GDM1 (cell line): ENCODE measurements at regions not wholly inside any gene's neighbourhood (a gene's known extent, or its start where the extent isn't known, plus 50 kb on each side); places are given as distances from the start of the nearest gene placed in this dataset.
"Not testable (repeated sequence)": the region's sequence is repeated elsewhere in the genome, so short reads cannot be mapped to it uniquely, and the experiment has no call there.

Experiments used
- DNase-seq: peaks from one replicate; lab custom pipeline; 2025; lab: John Stamatoyannopoulos, UW

GRCh38 chr12:14032191-14032590, 50.8 kb upstream of the GRIN2B start:
- DNase-seq = not testable (repeated sequence)

- no peak for DNase-seq
These were observed 62.4 kb upstream of the GRIN2B start for GRCh38 chr12:14043776-14044175.

DNA sequence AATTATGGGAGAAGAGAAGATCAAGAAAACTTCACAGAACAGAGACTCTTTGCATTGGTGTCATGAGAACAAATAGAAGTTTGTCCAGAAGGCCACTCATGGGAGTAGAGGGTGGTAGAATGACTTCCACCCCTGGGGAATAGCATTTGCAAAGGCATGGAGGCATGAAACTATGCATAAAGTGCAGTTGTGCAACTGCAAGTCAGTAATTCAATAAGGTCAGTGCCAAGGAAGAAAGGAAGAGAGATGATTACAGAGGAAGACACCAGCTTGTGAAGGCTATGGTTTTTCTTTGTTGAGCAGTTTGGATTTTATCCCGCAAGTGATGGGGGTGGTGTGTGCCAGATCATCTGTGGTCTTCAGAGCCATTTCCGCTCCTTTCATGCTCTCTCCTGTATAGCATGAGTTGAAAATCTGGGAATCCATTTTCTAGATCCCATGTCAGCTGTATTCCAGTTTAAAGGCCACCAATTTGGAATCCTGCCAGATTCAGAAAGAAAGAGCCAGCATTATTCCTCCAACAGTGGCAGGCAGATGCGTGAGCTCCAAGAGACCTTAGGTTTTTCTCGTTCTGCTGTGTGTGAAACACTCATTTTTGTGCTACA, 67.6 kb upstream of the GRIN2B start:
- no peak for DNase-seq

GRCh38 chr12:14057895-14058294, 76.5 kb upstream of the GRIN2B start:
- no peak for DNase-seq

DNA sequence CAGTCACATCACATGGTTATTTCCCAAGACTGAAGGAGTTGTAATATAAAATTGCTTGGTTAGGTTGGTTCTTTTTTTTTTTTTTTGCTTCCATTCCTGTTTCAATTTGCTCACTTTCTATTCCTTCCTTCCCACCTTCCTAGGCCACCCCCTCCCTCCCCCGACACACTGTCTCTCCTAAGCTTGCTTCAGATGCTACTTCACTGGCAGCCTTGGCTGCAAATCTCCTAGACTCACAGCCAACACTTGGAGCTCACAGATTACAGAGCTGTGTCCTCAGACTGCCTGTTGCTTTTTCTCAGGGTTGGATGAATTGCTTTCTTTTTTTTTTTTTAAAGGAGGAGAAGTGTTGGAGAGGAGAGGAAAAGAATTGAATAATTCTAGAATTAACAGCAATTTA, 77.3 kb upstream of the GRIN2B start:
- DNase-seq = no peak

GRCh38 chr12:14059548-14059947, 78.1 kb upstream of the GRIN2B start:
- DNase-seq = no peak

DNA sequence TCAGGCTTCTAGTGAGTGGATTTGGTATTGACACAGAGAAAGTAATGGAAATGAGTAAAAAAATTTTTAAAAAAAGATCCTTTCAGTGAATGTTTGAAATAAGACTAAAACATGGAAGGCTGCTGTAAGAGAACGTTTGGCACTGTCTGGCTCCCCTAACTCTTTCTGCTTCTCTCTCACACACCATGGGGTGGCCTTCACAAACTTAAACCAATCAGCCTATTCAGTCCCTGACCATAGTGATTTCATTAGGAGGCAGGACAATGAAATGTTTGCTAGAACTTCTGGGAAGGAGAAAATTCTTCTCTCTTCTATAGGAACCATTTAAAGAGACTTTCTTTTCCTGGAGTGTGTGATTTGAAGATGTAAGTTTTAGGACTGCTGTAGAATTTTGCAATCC, 84.2 kb upstream of the GRIN2B start:
- DNase-seq = no peak

GRCh38 chr12:14066021-14066420, 84.6 kb upstream of the GRIN2B start:
- DNase-seq = no peak

DNA sequence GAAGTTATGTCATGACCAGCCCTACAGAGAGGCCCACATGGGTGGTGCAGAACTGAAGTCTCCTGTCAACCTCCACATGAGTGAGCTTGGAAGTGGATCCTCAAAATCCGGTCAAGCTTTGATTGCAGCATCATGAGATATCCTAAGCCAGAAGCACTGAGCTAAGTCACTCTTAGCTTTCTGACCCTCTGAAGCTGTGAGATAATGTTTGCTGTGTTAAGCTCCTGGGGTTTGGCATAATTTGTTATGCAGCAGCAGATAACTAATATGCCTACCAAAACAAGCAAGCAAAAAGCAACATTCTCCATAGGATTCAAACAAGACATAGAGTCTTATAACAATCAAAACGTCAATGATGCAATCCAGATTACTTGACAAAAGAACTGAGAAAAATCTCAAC, 87.6 kb upstream of the GRIN2B start:
- no peak for DNase-seq

GRCh38 chr12:14071833-14072232, 90.4 kb upstream of the GRIN2B start:
- DNase-seq = no peak

DNA sequence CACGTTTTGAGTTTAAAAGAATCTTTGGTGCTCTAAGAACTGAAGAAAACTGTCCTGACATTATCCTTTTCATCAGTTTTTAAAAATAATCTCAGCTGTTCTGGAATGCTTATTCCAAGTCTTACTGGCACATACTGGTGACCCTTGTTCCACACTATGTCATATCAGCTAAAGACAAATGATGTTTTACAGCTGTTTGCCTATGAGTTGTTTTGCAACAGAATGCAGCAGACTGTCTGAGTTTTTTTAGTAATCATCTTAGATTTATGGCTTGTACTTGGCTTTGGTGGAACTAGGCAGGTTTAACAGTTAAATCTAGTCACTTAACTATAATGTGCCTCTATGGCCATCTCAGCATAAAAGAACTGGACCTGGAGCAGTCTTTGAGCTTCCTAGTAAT, 91.6 kb upstream of the GRIN2B start:
- no peak for DNase-seq

DNA sequence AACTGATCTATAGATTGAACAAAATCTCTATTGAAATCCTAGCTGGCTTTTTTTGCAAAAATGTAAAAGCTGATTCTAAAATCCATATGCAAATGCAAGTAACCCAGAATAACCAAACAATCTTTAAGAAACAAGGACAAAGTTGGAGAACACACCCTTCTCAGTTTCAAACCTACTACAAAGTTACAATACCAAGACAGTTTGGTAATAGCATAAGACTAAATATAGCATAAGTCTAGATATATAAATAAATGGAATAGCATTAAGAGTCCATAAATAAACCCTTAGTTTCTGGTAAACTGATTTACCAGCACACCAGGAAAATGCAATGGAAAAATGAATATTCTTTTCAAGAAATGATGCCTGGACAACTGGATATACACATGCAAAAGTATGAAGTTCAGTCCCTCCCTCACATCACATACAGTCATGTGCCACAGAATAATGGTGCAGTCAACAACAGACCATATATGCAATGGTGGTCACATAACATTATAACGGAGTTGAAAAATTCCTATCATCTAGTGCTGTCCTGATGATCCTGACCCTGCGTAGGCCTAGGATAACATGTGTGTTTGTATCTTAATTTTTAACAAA, 94.5 kb upstream of the GRIN2B start:
- DNase-seq = no peak

DNA sequence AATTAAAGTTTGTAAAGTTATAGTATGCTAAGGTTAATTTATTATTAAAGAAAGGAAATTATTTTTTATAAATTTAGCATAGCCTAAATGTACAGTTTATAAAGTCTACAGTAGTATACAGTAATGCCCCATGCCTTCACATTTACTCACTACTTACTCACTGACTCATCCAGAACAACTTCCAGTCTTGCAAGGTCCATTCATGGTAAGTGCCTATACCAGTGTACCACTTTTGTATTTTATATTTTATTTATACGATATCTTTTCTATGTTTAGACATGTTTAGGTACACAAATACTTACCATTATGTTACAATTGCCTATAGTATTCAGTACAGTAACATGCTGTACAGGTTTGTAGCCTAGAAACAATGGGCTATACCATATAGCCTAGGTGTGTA, 95.1 kb upstream of the GRIN2B start:
- no peak for DNase-seq

DNA sequence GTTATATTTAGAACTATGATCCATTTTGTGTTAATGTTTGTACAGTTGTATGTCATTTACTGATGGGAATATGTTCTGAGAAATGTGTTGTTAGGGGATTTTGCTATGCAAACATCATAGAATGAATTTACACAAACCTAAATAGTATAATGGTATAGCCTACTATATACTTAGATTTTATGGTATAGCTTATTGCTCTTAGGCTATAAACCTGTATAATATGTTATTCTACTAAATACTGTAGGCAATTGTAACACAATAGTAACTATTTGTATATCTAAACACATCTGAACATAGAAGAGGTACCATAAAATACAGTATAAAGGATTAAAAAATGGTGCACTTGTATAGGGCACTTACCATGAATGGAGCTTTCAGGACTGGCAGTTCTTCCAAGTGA, 105.4 kb upstream of the GRIN2B start:
- DNase-seq = no peak

- no peak for DNase-seq
These were observed 118.6 kb upstream of the GRIN2B start for GRCh38 chr12:14099994-14100393.

DNA sequence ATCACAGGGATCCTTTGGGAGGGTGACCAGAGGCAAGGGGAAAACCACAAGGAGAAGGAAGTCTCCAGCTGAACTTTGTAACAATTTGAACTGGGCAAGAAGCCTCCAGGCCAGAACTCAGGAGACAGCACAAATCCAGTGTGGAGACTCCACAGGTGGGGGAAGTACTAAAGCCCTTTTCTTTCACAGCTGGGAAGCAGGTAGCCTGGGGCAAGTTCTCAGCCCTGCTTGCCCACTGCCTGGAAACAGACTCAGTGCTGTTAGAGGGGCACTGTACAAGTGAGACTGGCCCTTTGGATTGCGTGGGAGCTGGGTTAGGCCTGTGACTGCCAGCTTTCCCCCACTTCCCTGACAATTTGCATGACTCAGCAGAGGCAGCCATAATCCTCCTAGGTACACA, 120.2 kb upstream of the GRIN2B start:
- DNase-seq = not testable (repeated sequence)

- DNase-seq = no peak
These were observed 129.9 kb upstream of the GRIN2B start for GRCh38 chr12:14111230-14111865.

DNA sequence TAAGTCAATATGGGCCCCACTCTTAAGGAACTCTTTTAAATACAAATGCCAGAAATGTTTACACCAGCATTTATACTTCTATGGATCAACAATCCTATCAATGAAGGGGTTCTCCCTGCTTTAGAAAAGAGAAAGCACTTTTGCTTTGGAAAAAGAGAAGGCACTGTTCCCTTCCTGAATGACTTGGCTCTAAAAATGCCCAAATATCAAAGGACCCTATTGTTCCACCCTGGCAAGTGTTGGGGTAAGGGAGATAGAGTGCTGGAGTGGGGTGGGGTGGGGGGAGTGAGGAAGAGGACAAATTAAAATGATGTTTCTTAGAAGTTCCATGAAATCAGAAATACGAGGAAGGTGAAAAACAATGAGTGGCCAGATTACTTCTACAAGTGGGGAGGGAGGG, 131.6 kb upstream of the GRIN2B start:
- DNase-seq = no peak

DNA sequence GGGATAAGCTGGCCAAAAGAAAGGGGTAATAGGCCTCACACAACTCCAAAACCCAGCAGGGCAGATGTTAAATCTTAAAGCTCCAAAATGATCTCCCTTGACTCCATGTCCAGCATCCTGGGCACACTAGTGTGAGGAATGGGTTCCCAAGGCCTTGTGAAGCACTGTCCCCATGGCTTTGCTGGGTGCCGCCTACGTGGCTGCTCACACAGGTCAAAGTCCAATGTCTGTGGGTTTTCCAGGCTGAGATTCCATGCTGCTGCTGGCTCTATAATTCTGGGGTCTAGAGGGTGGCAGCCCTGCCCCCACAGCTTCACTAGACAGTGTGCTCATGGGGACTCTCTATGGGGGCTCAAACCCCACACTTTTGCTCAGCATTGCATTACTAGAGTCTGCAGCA, 145.3 kb upstream of the GRIN2B start:
- no peak for DNase-seq

DNA sequence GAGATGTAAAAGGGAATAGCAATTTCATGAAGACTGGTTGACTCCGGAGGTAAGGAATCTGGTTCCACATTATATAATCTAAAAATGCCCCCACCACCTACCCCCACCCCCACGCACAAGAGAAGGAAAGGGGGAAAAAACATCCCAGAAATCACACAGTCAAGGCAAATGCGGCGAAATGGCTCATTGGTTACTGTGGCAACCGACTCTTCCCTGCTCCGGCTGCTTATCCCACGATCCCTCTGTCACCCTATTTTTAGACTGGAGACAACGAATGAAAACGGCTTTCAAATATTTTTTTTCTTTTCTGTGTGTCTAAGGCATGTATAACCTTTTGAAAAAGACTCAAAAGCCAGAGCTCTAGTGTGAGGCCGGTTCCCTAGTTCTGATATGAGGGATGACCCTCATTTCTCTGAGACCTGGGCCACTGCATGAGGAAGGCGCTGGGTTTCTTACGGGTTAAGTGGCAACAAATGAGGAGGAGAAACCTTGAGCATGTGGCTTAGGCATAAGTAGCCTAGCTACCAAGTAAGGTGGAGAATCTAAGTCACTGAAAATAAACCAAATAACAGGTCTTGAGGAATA, 148.3 kb upstream of the GRIN2B start:
- DNase-seq = no peak

DNA sequence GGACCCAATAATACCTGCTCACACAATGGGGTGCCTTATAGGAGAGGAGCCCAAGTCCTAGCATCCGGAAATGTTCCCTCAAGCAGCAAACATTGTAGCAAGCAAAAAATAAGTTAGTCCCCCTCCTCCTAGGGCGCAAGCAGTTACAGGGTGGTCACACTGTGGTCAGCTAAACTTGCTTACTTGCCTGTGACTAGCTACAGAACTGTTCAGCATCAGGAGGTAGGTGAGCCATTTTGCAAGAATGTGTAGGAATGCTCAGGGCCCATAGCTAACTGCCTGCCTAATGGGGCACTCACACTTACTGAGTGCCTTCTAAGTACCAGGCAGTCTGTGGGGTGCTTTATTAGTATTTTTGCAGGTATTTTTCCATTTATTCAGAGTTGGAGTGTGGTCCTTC, 154.6 kb upstream of the GRIN2B start:
- DNase-seq = no peak

DNA sequence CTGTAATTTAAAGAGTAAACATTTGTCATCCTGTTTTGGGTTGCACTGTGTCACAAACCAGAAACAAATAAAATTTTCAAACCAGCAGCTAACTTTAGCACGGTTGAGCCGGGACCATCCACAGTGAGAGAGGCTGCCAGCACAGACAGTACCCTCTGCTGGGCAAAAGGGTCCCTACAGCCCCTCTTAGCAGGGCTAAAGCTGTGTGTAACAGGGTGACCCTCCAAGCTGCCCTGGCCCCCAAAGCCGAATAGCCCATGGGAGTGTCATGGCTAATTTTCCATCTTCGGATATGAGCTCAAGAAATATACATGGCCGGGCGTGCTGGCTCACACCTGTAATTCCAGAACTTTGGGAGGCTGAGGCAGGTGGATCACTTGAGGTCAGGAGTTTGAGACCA, 157.1 kb upstream of the GRIN2B start:
- no peak for DNase-seq

DNA sequence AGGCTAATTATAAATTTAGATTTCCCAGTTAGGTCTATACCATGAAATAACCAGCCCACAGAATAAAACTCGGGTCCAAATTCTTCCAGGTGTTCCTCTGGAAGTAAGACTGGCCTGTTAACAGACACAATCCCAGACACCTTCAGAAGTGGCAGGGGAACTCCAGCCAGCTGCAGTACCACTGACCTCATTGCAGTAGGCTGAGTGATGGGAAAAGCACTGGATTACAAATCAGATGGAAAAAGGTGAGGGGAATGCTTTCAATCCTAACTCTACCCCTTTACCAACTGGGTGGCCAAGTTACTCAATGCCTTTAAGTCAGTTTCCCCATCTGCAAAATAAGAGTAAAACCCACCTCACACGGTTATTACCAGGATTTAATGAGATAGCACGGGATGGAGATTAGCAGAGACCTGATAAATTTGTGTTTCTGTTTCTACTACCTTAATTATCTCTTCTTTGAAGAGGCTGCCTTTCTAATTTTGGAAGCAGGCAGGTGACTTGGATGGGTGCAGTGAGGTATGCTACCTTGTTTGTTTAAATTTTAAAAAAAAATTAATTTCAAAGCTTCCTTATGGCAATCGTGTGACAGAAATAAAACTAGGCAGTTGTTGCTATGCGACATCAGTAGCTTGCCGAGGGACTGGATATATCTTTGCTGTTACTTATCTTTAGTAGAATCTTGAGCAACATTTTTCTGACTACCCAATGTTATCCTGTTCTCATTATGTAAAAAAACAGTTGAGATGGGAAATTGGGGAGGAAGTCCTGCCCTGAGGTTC, 167.3 kb upstream of the GRIN2B start:
- no peak for DNase-seq
